Gastrocnemius medialis (tissue), 4 donors: ENCODE measurements at regions not wholly inside any gene's neighbourhood (a gene's known extent, or its start where the extent isn't known, plus 50 kb on each side); places are given as distances from the start of the nearest gene placed in this dataset.

Source experiments
- ATAC-seq, 2 donors: fragments of 150-250 bp; one replicate each; pipeline ENCODE4 v1.9.1; 2016
- DNase-seq, 2 donors: peaks; one replicate each; pipeline ENCODE4 v3.0.0-alpha.2; 2019
- H3K27ac ChIP-seq, 4 donors: fragments of 200-600 bp; sonication (generic); 1 replicate in 1 of 4; 2 replicates in 3 of 4; pipeline ENCODE4 v1.5.1; 2016 to 2018; ENCODE audit warnings: mild to moderate bottlenecking in 2 of 4, moderate library complexity in 1 of 4
- H3K27me3 ChIP-seq, 3 donors: fragments of 200-600 bp; sonication (generic) in 2 of 3; 1 replicate in 1 of 3; 2 replicates in 2 of 3; pipeline versions ENCODE4 v1.5.1 to v1.6.0; 2016 to 2019; ENCODE audit warnings: mild to moderate bottlenecking in 1 of 3, moderate library complexity in 1 of 3
- H3K36me3 ChIP-seq, 2 donors: fragments of 200-600 bp; sonication (generic) in 1 of 2; one replicate each; pipeline ENCODE4 v1.5.1; 2017 to 2018
- H3K4me1 ChIP-seq, 2 donors: fragments of 200-600 bp; sonication (generic) in 1 of 2; one replicate each; pipeline ENCODE4 v1.5.1; 2016 to 2017; ENCODE audit warnings: mild to moderate bottlenecking in 2 of 2
- H3K4me3 ChIP-seq, 4 donors: fragments of 200-600 bp; sonication (generic) in 3 of 4; 1 replicate in 1 of 4; 2 replicates in 3 of 4; pipeline ENCODE4 v1.5.1; 2016 to 2019; ENCODE audit warnings: mild to moderate bottlenecking in 2 of 4
- H3K9me3 ChIP-seq, 3 donors: fragments of 200-600 bp; sonication (generic) in 2 of 3; 1 replicate in 1 of 3; 2 replicates in 2 of 3; pipeline ENCODE4 v1.5.1; 2016 to 2019
- CTCF ChIP-seq, 5 experiments: fragments of 450-650 bp in 3 of 5; fragments of 200-600 bp in 2 of 5; sonication (generic) in 2 of 5; IDR thresholded peaks in 4 of 5; conservative IDR thresholded peaks in 1 of 5; 1 replicate in 4 of 5; 2 replicates in 1 of 5; pipeline ENCODE4 v1.5.1; 2016 to 2019; ENCODE audit warnings: antibody characterized with exemption in 5 of 5, mild to moderate bottlenecking in 3 of 5, moderate library complexity in 3 of 5
- POLR2A ChIP-seq, 2 donors: fragments of 450-650 bp; IDR thresholded peaks; one replicate each; pipeline ENCODE4 v1.6.1; 2017; ENCODE audit warnings: antibody characterized with exemption in 2 of 2, mild to moderate bottlenecking in 2 of 2, moderate library complexity in 2 of 2
- in situ Hi-C, 4 donors: fragments of 200-750 bp; cut with MboI; loops; one replicate each; pipeline versions ENCODE4 v1.15.0 to v1.8.0; 2017; ENCODE audit warnings: low sequenced_read_pairs in 4 of 4
- intact Hi-C: fragments of 100-400 bp; cut with DNase I; formaldehyde crosslinking; loops from one replicate; pipeline ENCODE4 v1.15.1; 2023; ENCODE audit warnings: low total_unique reads

GRCh38 chr4:41865306-41865980 lies 69.8 kb upstream of the TMEM33 start:
- H3K36me3 ChIP-seq: no peaks in the 10 kb centered on the region
- ATAC-seq (no peak), DNase-seq (no peak)
- H3K4me3 ChIP-seq: peak overlapping the region in 1 of 4 donors; percentile 41
- in situ Hi-C loops (no loop called here), intact Hi-C loops (no loop called here)
- H3K9me3 ChIP-seq: no peaks in the 10 kb centered on the region
- peaks cover 0 to 16% of the 10 kb centered on the region in 2 donors for H3K4me1 ChIP-seq
- TF ChIP-seq CTCF (IDR thresholded peaks at IDR 0.05 in 4 of 5, conservative IDR thresholded peaks at IDR 0.05 in 1 of 5) (no peak), POLR2A (IDR thresholded peaks at IDR 0.05) (no peak)
- no peak overlapping the region for H3K27ac ChIP-seq
- H3K27me3 ChIP-seq: peaks cover 36 to 70% (median 51%) of the 10 kb centered on the region in 3 donors

- no peaks in the 10 kb centered on the region for H3K9me3 ChIP-seq
- ATAC-seq: no peak
- peaks cover 9 to 18% (median 11%) of the 10 kb centered on the region in 3 donors for H3K27me3 ChIP-seq
Observed at GRCh38 chr4:41859087-41859486, 76.1 kb upstream of the TMEM33 start.

GRCh38 chr4:41857226-41857641 lies 78.0 kb upstream of the TMEM33 start:
- no peaks in the 10 kb centered on the region for H3K9me3 ChIP-seq
- no peak overlapping the region for H3K27ac ChIP-seq
- TF ChIP-seq CTCF (IDR thresholded peaks at IDR 0.05 in 4 of 5, conservative IDR thresholded peaks at IDR 0.05 in 1 of 5): no peak
- TF ChIP-seq POLR2A (IDR thresholded peaks at IDR 0.05): no peak
- DNase-seq (no peak), ATAC-seq (no peak)
- H3K4me3 ChIP-seq: no peak overlapping the region
- in situ Hi-C loops (no loop called here), intact Hi-C loops (no loop called here)
- no peaks in the 10 kb centered on the region for H3K4me1 ChIP-seq
- H3K36me3 ChIP-seq: no peaks in the 10 kb centered on the region
- H3K27me3 ChIP-seq: peaks cover 0 to 4% (median 0%) of the 10 kb centered on the region in 3 donors

More at GRCh38 chr4:41859087-41859486, 76.1 kb upstream of the TMEM33 start:
- TF ChIP-seq CTCF (IDR thresholded peaks at IDR 0.05 in 4 of 5, conservative IDR thresholded peaks at IDR 0.05 in 1 of 5) (no peak), POLR2A (IDR thresholded peaks at IDR 0.05) (no peak)
- no peaks in the 10 kb centered on the region for H3K4me1 ChIP-seq
- DNase-seq: no peak
- intact Hi-C loops (no loop called here), in situ Hi-C loops (no loop called here)
- no peaks in the 10 kb centered on the region for H3K36me3 ChIP-seq
- H3K4me3 ChIP-seq: no peak overlapping the region
- no peak overlapping the region for H3K27ac ChIP-seq

- no peaks in the 10 kb centered on the region for H3K36me3 ChIP-seq
- TF ChIP-seq POLR2A (IDR thresholded peaks at IDR 0.05): no peak
- TF ChIP-seq CTCF (IDR thresholded peaks at IDR 0.05 in 4 of 5, conservative IDR thresholded peaks at IDR 0.05 in 1 of 5): no peak
- H3K4me1 ChIP-seq: no peaks in the 10 kb centered on the region
- in situ Hi-C loops (no loop called here), intact Hi-C loops (no loop called here)
- no peak overlapping the region for H3K4me3 ChIP-seq
- no peak overlapping the region for H3K27ac ChIP-seq
- no peaks in the 10 kb centered on the region for H3K9me3 ChIP-seq
- DNase-seq: no peak
- ATAC-seq: no peak
- H3K27me3 ChIP-seq: peaks cover 0 to 4% (median under 1%) of the 10 kb centered on the region in 3 donors
Observed at GRCh38 chr4:41856797-41857196, 78.4 kb upstream of the TMEM33 start.

- TF ChIP-seq CTCF (IDR thresholded peaks at IDR 0.05 in 4 of 5, conservative IDR thresholded peaks at IDR 0.05 in 1 of 5): no peak
- no peak for DNase-seq
- Histone ChIP-seq H3K4me3 (no peak overlapping the region), H3K27me3 (peaks cover 0 to 7% (median 0%) of the 10 kb centered on the region in 3 donors), H3K27ac (no peak overlapping the region), H3K36me3 (no peaks in the 10 kb centered on the region), H3K9me3 (no peaks in the 10 kb centered on the region), H3K4me1 (no peaks in the 10 kb centered on the region)
- in situ Hi-C loops: no loop called here
- no peak for ATAC-seq
- intact Hi-C loops: no loop called here
Observed at GRCh38 chr4:41853973-41854372, 81.3 kb upstream of the TMEM33 start.
